Lower lobe of right lung (tissue), 2 donors: ENCODE measurements at regions not wholly inside any gene's neighbourhood (a gene's known extent, or its start where the extent isn't known, plus 50 kb on each side); places are given as distances from the start of the nearest gene placed in this dataset.

Source experiments
- ATAC-seq, 2 donors: fragments of 200-7000 bp; cut with Tn5 transposase; one replicate each; pipeline ENCODE4 v1.9.1; 2020 to 2022; ENCODE audit warnings: mild to moderate bottlenecking in 2 of 2, moderate library complexity in 2 of 2
- DNase-seq: peaks from one replicate; pipeline ENCODE4 v3.0.0-alpha.2; 2020
- H3K27ac ChIP-seq: fragments of 200-600 bp; one replicate; pipeline ENCODE4 v1.8.0; 2022
- H3K27me3 ChIP-seq: fragments of 200-600 bp; one replicate; pipeline ENCODE4 v1.8.0; 2022; ENCODE audit warnings: low read depth
- H3K36me3 ChIP-seq: fragments of 200-600 bp; one replicate; pipeline ENCODE4 v1.8.0; 2022; ENCODE audit warnings: mild to moderate bottlenecking
- H3K4me1 ChIP-seq: fragments of 200-600 bp; one replicate; pipeline ENCODE4 v1.8.0; 2022
- H3K4me3 ChIP-seq: fragments of 200-600 bp; one replicate; pipeline ENCODE4 v1.8.0; 2022; ENCODE audit warnings: mild to moderate bottlenecking
- H3K9me3 ChIP-seq: fragments of 200-600 bp; one replicate; pipeline ENCODE4 v1.8.0; 2022
- intact Hi-C: fragments of 100-400 bp; cut with DNase I; formaldehyde crosslinking; loops from one replicate; pipeline ENCODE4 v1.11.0; 2022
- TF ChIP-seq, protein P1 (sequence below): fragments of 200-600 bp; IDR thresholded peaks from one replicate; pipeline ENCODE4 v1.8.0; 2022; ENCODE audit warnings: antibody characterized with exemption, mild to moderate bottlenecking
- donor health status: DM: no; HTN: yes; CAD: no; lungs with severe emphysema.

DNA sequence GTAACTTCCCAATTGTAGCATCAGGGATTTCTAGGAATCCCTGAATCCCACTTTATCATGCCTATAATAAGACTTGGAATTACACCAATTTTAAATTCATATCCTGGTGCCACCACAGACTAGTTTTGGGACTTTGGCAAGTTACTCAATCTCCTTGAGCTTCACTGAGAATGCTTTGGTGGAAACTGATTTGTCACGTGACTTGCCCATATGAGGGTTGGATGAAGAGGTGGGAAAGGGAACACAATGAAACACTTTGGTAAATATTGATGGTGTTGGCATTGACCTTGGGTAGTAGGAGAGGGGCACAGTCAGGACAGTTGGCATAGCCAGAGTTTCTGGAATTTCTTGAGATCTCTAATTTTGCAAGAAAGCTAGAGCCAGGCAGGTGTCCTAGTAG, 452.2 kb downstream of the SLC4A3 start:
- Histone ChIP-seq H3K4me3 (no peak overlapping the region), H3K4me1 (no peaks in the 10 kb centered on the region), H3K27ac (no peak overlapping the region), H3K36me3 (no peaks in the 10 kb centered on the region), H3K9me3 (no peaks in the 10 kb centered on the region), H3K27me3 (no peaks in the 10 kb centered on the region)
- no peak for ATAC-seq
- TF ChIP-seq, protein P1, sequence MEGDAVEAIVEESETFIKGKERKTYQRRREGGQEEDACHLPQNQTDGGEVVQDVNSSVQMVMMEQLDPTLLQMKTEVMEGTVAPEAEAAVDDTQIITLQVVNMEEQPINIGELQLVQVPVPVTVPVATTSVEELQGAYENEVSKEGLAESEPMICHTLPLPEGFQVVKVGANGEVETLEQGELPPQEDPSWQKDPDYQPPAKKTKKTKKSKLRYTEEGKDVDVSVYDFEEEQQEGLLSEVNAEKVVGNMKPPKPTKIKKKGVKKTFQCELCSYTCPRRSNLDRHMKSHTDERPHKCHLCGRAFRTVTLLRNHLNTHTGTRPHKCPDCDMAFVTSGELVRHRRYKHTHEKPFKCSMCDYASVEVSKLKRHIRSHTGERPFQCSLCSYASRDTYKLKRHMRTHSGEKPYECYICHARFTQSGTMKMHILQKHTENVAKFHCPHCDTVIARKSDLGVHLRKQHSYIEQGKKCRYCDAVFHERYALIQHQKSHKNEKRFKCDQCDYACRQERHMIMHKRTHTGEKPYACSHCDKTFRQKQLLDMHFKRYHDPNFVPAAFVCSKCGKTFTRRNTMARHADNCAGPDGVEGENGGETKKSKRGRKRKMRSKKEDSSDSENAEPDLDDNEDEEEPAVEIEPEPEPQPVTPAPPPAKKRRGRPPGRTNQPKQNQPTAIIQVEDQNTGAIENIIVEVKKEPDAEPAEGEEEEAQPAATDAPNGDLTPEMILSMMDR = no peak
- intact Hi-C loops = no loop called here
- no peak for DNase-seq

DNA sequence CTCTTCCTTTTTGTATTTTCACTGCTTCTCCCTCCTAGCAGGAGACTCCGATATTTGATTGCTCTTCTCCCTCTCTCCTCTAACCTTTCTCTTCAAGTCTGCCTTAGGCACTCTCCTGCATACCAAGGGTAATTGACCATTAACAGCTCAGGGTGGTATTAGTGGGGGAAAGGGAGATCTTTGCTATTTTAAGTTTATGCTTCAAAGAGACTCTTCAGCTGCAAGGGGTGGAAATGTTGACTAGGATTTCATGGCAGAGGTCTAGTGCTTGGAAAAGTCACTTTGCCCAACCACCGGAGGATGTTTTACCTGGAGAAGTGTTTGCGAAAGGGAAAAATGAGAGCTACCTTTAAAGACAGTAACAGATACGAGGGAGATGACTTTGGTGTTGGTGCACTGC, 453.7 kb downstream of the SLC4A3 start:
- TF ChIP-seq, protein P1 = no peak
- Histone ChIP-seq H3K27ac (no peak overlapping the region), H3K4me1 (no peaks in the 10 kb centered on the region), H3K36me3 (no peaks in the 10 kb centered on the region), H3K4me3 (no peak overlapping the region), H3K9me3 (no peaks in the 10 kb centered on the region), H3K27me3 (no peaks in the 10 kb centered on the region)
- ATAC-seq (no peak), DNase-seq (no peak)
- intact Hi-C loops = no loop called here

DNA sequence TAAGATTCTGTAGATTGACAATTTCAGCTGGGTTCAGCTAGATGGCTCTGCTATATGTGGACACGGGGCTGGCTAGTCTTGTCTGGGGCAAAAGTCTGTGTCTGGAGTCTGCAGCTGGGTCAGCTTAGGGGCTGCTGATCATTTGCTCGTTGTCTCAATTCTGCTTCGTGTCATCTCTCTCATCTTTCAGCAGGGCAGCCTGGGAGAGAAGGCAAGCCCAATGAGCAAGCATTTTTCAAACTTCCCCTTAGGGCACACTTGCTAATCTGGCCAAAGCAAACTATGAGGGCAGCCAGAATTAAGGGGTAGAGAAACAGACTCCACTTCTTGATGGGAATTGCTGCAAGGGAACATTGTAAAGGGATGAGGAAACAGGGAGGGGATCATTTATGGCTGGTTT, 462.6 kb downstream of the SLC4A3 start:
- no peak for DNase-seq
- Histone ChIP-seq H3K27ac (no peak overlapping the region), H3K4me1 (no peaks in the 10 kb centered on the region), H3K27me3 (no peaks in the 10 kb centered on the region), H3K9me3 (no peaks in the 10 kb centered on the region), H3K4me3 (no peak overlapping the region), H3K36me3 (no peaks in the 10 kb centered on the region)
- intact Hi-C loops = no loop called here
- no peak for ATAC-seq
- TF ChIP-seq, protein P1 = no peak

DNA sequence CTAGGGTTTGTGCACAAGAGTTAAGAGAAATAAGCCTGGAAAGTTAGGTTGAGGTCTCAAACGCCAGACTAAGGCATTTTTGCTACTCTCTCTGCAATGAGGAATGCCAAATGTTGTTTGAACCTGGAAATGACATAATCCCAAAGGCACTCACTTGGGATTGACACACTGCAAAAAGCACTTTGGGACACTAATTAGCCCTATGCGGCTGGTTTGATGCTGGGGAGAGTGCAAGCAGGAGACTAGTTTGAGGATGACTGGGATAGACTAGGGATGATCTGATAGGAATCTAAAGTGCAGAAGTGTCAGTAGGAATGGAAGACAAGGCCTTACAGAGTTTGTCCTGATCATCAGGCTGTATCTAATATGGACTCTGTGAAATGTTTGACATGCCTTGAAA, 469.0 kb downstream of the SLC4A3 start:
- H3K4me1 ChIP-seq = no peaks in the 10 kb centered on the region
- no peaks in the 10 kb centered on the region for H3K9me3 ChIP-seq
- ATAC-seq (no peak), DNase-seq (no peak)
- H3K36me3 ChIP-seq = no peaks in the 10 kb centered on the region
- H3K4me3 ChIP-seq = no peak overlapping the region
- TF ChIP-seq, protein P1 = no peak
- intact Hi-C loops = no loop called here
- H3K27me3 ChIP-seq = no peaks in the 10 kb centered on the region
- H3K27ac ChIP-seq = no peak overlapping the region

DNA sequence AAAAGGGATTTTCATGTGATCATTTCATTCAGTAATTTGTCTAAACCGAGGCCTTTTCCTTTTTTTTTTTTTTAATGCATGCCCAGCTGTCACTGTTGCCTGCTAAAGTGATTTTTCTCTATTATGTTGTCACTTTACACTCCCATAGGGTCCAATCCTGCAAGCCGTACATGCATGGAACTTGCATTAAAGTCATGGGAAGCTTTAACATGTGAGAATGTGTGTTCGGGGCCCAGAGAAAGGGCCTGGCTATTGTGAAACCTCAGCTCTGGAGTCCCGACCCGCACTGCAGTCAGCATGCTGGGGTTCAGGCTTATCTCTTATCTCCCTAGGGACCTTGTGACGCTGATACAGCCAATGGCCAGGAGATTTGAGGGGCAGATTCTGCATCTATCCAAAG, 474.6 kb downstream of the SLC4A3 start:
- no peak for ATAC-seq
- no peaks in the 10 kb centered on the region for H3K4me1 ChIP-seq
- no peaks in the 10 kb centered on the region for H3K36me3 ChIP-seq
- no peak overlapping the region for H3K27ac ChIP-seq
- H3K9me3 ChIP-seq = no peaks in the 10 kb centered on the region
- H3K27me3 ChIP-seq = no peaks in the 10 kb centered on the region
- intact Hi-C loops = no loop called here
- TF ChIP-seq, protein P1 = no peak
- no peak overlapping the region for H3K4me3 ChIP-seq
- DNase-seq = no peak

DNA sequence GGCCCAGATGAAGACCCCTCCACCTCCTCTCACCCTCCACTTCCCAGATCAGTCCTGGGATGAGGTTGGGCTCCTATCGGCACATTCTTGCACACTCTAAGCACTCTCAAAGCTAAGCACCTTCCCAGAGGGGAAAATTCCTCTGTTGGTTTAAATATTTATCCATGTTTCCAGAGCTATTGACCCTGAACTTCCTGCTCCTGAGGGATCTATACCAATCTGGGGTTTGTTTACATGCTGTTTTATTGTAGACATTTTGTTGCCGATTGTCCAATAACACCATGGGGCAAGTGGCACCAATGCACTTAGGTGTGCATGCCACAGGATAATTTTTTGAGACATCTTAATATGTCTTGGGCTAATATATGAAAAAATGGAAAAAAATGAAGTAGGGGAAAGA, 476.2 kb downstream of the SLC4A3 start:
- ATAC-seq = peak in 1 of 2 donors; percentile 45
- Histone ChIP-seq H3K4me1 (no peaks in the 10 kb centered on the region), H3K27ac (no peak overlapping the region), H3K9me3 (no peaks in the 10 kb centered on the region), H3K4me3 (no peak overlapping the region), H3K27me3 (no peaks in the 10 kb centered on the region), H3K36me3 (no peaks in the 10 kb centered on the region)
- intact Hi-C loops = no loop called here
- DNase-seq = no peak
- TF ChIP-seq, protein P1 = no peak
